GM12801 (cell line): ENCODE measurements at regions not wholly inside any gene's neighbourhood (a gene's known extent, or its start where the extent isn't known, plus 50 kb on each side); places are given as distances from the start of the nearest gene placed in this dataset.

ENCODE experiments used
- TF ChIP-seq, protein P1 (sequence below): IDR thresholded peaks from one replicate; pipeline ENCODE4 v1.5.1; 2011; ENCODE audit warnings: control low read depth; ENCODE audit not compliant: insufficient read length; ENCODE audit errors: extremely low read depth

- TF ChIP-seq, protein P1, sequence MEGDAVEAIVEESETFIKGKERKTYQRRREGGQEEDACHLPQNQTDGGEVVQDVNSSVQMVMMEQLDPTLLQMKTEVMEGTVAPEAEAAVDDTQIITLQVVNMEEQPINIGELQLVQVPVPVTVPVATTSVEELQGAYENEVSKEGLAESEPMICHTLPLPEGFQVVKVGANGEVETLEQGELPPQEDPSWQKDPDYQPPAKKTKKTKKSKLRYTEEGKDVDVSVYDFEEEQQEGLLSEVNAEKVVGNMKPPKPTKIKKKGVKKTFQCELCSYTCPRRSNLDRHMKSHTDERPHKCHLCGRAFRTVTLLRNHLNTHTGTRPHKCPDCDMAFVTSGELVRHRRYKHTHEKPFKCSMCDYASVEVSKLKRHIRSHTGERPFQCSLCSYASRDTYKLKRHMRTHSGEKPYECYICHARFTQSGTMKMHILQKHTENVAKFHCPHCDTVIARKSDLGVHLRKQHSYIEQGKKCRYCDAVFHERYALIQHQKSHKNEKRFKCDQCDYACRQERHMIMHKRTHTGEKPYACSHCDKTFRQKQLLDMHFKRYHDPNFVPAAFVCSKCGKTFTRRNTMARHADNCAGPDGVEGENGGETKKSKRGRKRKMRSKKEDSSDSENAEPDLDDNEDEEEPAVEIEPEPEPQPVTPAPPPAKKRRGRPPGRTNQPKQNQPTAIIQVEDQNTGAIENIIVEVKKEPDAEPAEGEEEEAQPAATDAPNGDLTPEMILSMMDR, result no peak
Measured at GRCh38 chr4:188821500-188821899, 682.3 kb downstream of the TRIML1 start.

DNA sequence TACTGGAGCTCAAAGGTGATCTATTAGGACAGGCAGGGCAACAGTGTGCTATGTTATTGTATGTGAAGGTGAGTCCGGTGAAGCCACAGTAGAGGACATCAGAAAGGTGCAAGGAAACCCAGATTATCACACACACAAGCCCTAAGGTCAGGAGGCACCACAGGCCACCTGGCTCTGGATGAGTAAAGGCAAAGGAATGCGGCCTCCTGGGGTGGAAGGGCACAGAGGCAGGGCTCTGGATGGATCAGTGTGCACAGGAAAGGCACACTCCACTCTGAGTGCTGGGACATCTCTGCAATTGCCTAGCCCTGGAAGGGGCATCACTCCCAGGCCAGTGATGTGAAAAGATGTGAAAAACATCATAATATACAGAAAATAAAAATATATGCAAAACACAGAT lies 683.5 kb downstream of the TRIML1 start:
- TF ChIP-seq, protein P1, result no peak

- TF ChIP-seq, protein P1, result no peak
Measured at GRCh38 chr4:188824553-188824952, 685.3 kb downstream of the TRIML1 start.

- TF ChIP-seq, protein P1, result no peak
Measured at GRCh38 chr4:188826393-188826792, 687.2 kb downstream of the TRIML1 start.

GRCh38 chr4:188839704-188840103 lies 700.5 kb downstream of the TRIML1 start:
- TF ChIP-seq, protein P1, result no peak

DNA sequence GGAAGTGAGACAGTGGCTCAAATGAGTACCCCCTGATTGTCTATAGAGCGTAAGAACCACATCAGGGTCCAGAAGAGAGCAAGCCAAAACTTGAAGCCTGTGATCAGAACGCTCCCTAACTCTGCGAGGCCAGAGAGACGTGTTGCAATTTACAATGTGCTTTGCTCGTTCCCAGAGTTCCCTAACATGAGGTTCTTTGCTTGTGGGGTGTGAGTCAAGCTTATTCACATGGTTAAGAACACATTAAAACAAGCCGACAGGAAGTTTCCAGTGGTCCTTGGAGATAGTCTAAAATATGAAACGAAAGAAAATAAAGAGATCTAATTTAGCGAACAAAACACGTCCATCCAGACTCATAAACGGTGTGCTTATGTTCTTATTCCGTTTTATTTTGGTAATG lies 702.3 kb downstream of the TRIML1 start:
- TF ChIP-seq, protein P1, result no peak

- TF ChIP-seq, protein P1, result no peak
Measured at GRCh38 chr4:188854436-188854835, 715.2 kb downstream of the TRIML1 start.

- TF ChIP-seq, protein P1, result no peak
Measured at GRCh38 chr4:188858696-188859095, 719.5 kb downstream of the TRIML1 start.
